H1 (cell line): ENCODE measurements at regions not wholly inside any gene's neighbourhood (a gene's known extent, or its start where the extent isn't known, plus 50 kb on each side); places are given as distances from the start of the nearest gene placed in this dataset.

Experiments
- ATF2 ChIP-seq: IDR thresholded peaks from 2 replicates; pipeline ENCODE4 v1.6.1; 2012; ENCODE audit warnings: low read length, inconsistent platforms
- CTCF ChIP-seq, 3 experiments: IDR thresholded peaks; 1 replicate in 2 of 3; 2 replicates in 1 of 3; pipeline versions ENCODE4 v1.5.1 to v1.6.1; 2011; ENCODE audit warnings: low read length in 3 of 3, mild to moderate bottlenecking in 3 of 3, inconsistent platforms in 2 of 3, low read depth in 1 of 3, moderate library complexity in 1 of 3; ENCODE audit not compliant: insufficient read depth in 1 of 3; ENCODE audit errors: control extremely low read depth in 1 of 3
- EZH2 ChIP-seq: fragments of 200-600 bp; sonication (generic); IDR thresholded peaks from 2 replicates; pipeline ENCODE4 v1.7.1; 2012; ENCODE audit warnings: low read depth, mild to moderate bottlenecking, moderate library complexity, low read length, inconsistent platforms; ENCODE audit not compliant: severe bottlenecking
- GTF2F1 ChIP-seq: IDR thresholded peaks from 2 replicates; pipeline ENCODE4 v1.6.1; 2012; ENCODE audit warnings: low read depth, low read length, improper control_type of control experiment, borderline replicate concordance
- JUND ChIP-seq: IDR thresholded peaks from 2 replicates; pipeline ENCODE4 v1.6.1; 2011; ENCODE audit warnings: mild to moderate bottlenecking, improper control_type of control experiment, low read length
- POLR2A ChIP-seq, 2 experiments: IDR thresholded peaks; 1 replicate in 1 of 2; 2 replicates in 1 of 2; pipeline ENCODE4 v1.6.1; 2011; ENCODE audit warnings: low read depth in 2 of 2, low read length in 2 of 2, mild to moderate bottlenecking in 2 of 2; ENCODE audit errors: control extremely low read depth in 1 of 2
- RAD21 ChIP-seq, 2 experiments: IDR thresholded peaks in 1 of 2; conservative IDR thresholded peaks in 1 of 2; 2 replicates each; pipeline ENCODE4 v1.6.1; 2011; ENCODE audit warnings: low read depth in 2 of 2, low read length in 2 of 2, improper control_type of control experiment in 1 of 2, inconsistent platforms in 1 of 2, mild to moderate bottlenecking in 1 of 2, moderate library complexity in 1 of 2
- RFX5 ChIP-seq: IDR thresholded peaks from 2 replicates; pipeline ENCODE4 v1.6.1; 2011; ENCODE audit warnings: low read depth, low read length, improper control_type of control experiment, borderline replicate concordance
- SP4 ChIP-seq: IDR thresholded peaks from 2 replicates; pipeline ENCODE4 v1.6.1; 2012; ENCODE audit warnings: low read length, inconsistent platforms

GRCh38 chr2:20897047-20897446 lies 74.1 kb upstream of the LDAH start:
- no peak for TF ChIP-seq CTCF (IDR thresholded peaks at IDR 0.05; ENCODE audit: control extremely low read depth in 1 of 3, insufficient read depth in 1 of 3, low read depth in 1 of 3, low read length in 3 of 3)
- no peak for TF ChIP-seq POLR2A (IDR thresholded peaks at IDR 0.05; ENCODE audit: control extremely low read depth in 1 of 2, low read depth in 2 of 2, low read length in 2 of 2)
- TF ChIP-seq EZH2, result no peak
- no peak for TF ChIP-seq RAD21 (IDR thresholded peaks at IDR 0.05 in 1 of 2, conservative IDR thresholded peaks at IDR 0.05 in 1 of 2; ENCODE audit: low read depth in 2 of 2, low read length in 2 of 2)
- TF ChIP-seq GTF2F1, result no peak
- no peak for TF ChIP-seq RFX5
- TF ChIP-seq ATF2, result no peak
- TF ChIP-seq JUND, result no peak
- no peak for TF ChIP-seq SP4
